ENCODE measurements at regions not wholly inside any gene's neighbourhood (a gene's known extent, or its start where the extent isn't known, plus 50 kb on each side); places are given as distances from the start of the nearest gene placed in this dataset.

DNA sequence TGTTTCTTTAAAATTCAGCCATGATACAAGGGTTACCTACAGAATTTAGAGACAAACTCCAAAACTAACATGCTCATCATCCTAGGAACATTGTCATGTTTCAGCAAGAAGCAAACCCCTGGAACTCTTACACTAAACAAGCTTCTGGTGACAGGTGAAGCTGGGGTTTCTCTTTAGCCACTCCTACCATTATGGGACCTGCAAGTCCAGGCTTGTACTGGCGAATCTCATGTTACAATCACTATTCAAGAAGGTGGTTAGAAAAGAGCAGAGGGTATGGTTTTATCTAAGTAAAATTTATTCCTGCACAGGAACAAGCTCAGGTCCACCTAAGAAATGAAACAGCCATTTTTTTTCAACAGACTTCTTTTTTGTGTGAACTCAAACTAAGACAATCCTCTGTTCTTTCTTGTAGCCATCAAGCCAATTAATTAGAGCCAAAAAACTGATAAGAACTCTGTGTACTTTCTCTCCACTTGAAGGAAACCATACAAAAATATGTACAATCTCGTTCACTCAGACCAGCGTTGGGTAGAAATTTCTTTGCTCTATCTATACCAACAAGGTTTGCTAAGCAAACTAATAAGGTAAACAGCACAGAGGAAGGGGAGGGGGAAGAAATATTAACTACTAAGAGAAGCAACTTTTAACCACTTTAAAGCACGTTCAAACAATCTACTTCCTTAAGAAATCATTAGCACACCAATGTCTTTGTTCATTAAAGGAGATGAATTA, 63.3 kb upstream of the NEDD4L start (continued):
- no peak for TF ChIP-seq POU5F1 (IDR thresholded peaks at IDR 0.05; ENCODE audit: low read depth, low read length)
- no peak for TF ChIP-seq CHD2 (IDR thresholded peaks at IDR 0.05; ENCODE audit: low read length)
- TF ChIP-seq ZNF274 (IDR thresholded peaks at IDR 0.05; ENCODE audit: borderline replicate concordance, extremely low read depth, low read length): no peak
- TF ChIP-seq TEAD4 (IDR thresholded peaks at IDR 0.05; ENCODE audit: low read depth, low read length): no peak
- no peak for TF ChIP-seq FOSL1 (IDR thresholded peaks at IDR 0.05; ENCODE audit: insufficient read depth, low read depth, low read length)
- TF ChIP-seq RNF2 (IDR thresholded peaks at IDR 0.05; ENCODE audit: borderline replicate concordance, low read depth, low read length, missing control alignments, poor library complexity, severe bottlenecking): no peak
- no peak for TF ChIP-seq EZH2 (IDR thresholded peaks at IDR 0.05; ENCODE audit: low read depth, low read length, severe bottlenecking)
- TF ChIP-seq TBP (IDR thresholded peaks at IDR 0.05; ENCODE audit: low read depth, low read length): no peak
